Activated T-helper 2 cell treated with anti-CD3 and anti-CD28 coated beads, Interferon-gamma antibody, Interleukin-2, Interleukin-4, amounts not matched to agents 10 μg/mL and 5 μg/mL and 100 μg/mL, durations not matched to agents 14 hours and 24 hours and 36 hours (primary cell): ENCODE measurements at regions not wholly inside any gene's neighbourhood (a gene's known extent, or its start where the extent isn't known, plus 50 kb on each side); places are given as distances from the start of the nearest gene placed in this dataset.

Source experiments
- DNase-seq: peaks from one replicate; pipeline ENCODE4 v3.0.0; 2021; ENCODE audit warnings: low spot score
- H3K27ac Mint-ChIP-seq: one replicate; pipeline ENCODE4 v1.8.0; 2021; ENCODE audit warnings: mixed read lengths
- H3K27me3 Mint-ChIP-seq: one replicate; pipeline ENCODE4 v1.8.0; 2021; ENCODE audit warnings: low read depth, mixed read lengths
- H3K36me3 Mint-ChIP-seq: one replicate; pipeline ENCODE4 v1.8.0; 2021; ENCODE audit warnings: low read depth, mixed read lengths
- H3K4me1 Mint-ChIP-seq: one replicate; pipeline ENCODE4 v1.8.0; 2021; ENCODE audit warnings: low read depth, mixed read lengths
- H3K4me3 Mint-ChIP-seq: one replicate; pipeline ENCODE4 v1.8.0; 2021; ENCODE audit warnings: low read depth, mild to moderate bottlenecking, moderate library complexity, mixed read lengths
- H3K9me3 Mint-ChIP-seq: one replicate; pipeline ENCODE4 v1.8.0; 2021; ENCODE audit warnings: mixed read lengths
- intact Hi-C: fragments of 100-400 bp; cut with micrococcal nuclease; formaldehyde crosslinking; loops from one replicate; pipeline ENCODE4 v1.15.1; 2023

DNA sequence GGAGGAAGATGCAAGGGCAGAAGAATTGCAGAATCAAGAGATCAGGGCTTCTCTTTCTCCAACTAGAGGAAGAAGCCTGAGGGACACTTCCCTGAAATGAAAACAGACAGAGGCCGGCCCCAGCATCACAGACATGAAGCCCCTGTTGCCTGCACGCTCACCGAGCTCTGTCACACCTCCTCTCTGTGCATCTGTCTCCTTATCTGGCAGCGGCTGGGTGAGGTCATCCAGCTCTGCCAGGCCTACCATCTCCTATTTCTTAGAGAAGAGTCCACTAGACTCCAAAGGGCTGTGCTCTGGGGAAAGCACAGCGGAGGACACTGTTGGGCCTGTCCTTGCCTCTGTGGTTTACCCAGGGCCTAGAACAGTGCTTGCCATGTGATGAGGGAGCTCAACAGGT lies 71.9 kb upstream of the MLN start:
- no peak for DNase-seq
- intact Hi-C loops: no loop called here
- Mint-ChIP-seq H3K4me3 (no peak overlapping the region), H3K27me3 (peaks cover 29% of the 10 kb centered on the region), H3K36me3 (no peaks in the 10 kb centered on the region), H3K4me1 (no peaks in the 10 kb centered on the region), H3K9me3 (no peaks in the 10 kb centered on the region), H3K27ac (no peak overlapping the region)

DNA sequence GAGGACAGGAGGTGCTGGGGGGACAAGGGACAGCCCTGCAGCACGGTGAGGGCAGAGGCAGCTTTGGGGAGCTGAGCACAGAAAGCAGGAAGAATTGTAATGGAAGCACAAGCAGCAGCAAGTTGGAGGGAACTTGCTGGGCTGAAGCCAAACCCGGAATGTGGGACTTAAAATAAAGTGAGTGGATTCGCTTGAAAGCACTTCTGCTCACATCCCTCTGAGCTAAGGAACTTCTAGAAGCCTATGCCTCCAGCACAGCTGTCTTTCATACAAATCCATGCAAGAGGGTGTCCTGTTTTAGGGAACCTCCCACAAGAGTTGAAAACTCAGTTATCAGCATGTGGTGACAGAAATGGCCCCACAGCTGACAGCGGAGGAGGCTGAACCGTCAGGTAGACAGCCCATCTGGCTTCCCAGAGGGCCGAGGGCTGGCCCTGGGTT lies 71.4 kb upstream of the MLN start:
- H3K4me1 Mint-ChIP-seq: no peaks in the 10 kb centered on the region
- no peaks in the 10 kb centered on the region for H3K9me3 Mint-ChIP-seq
- no peak overlapping the region for H3K4me3 Mint-ChIP-seq
- no peaks in the 10 kb centered on the region for H3K36me3 Mint-ChIP-seq
- H3K27me3 Mint-ChIP-seq: peaks cover 28% of the 10 kb centered on the region
- intact Hi-C loops: no loop called here
- no peak overlapping the region for H3K27ac Mint-ChIP-seq
- no peak for DNase-seq

DNA sequence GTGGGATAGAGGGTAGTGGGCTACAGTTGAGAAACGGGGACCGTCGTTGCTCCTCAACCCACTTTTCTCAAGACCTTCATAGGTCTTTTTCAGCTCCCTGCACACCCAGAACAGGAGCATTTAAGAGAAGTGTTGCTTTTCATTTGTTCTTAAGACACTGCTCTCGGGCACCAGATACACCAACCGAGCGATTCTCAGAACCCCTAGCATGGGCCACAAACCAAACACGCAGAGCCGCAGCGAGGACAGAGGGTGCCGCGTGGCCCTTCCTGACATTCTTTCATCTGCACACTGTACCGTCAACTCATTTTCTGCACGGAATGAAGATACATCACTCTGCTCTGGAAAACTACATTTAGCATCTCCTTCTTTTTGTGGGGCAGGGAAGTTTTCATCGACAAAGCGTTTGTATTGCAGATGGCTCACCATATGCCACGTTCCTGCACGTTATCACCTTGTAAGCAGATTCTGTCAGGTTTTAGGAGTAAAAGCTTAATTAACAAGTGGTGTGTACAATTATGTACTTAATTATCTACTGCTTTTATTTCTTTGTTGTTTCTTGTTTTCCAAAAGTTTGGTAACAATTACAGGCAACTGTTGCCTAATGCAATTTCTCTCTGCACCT lies 70.4 kb upstream of the MLN start:
- Mint-ChIP-seq H3K9me3 (no peaks in the 10 kb centered on the region), H3K27me3 (peaks cover 28% of the 10 kb centered on the region), H3K4me1 (no peaks in the 10 kb centered on the region), H3K36me3 (no peaks in the 10 kb centered on the region), H3K27ac (no peak overlapping the region), H3K4me3 (no peak overlapping the region)
- intact Hi-C loops: no loop called here
- no peak for DNase-seq

DNA sequence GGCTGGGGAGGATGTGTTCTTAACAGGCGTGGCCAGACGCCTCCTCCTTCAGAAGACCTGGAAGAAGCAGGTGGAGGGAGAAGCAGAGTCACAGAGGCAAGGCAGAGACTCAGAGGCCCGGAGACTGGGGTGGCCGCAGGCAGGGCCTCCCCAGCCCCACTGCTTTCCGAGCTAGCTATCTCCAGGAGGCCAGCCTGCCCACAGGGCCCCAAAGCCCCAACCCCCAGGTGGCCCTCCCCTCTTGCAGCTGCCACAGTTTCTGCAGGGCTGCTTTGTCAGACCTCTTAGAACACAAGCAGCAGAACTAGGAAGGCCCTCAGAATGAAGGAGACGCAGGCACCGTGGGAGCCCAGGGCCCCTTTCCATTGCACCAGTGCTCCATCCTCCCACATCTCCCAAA lies 69.0 kb upstream of the MLN start:
- Mint-ChIP-seq H3K27me3 (peaks cover 36% of the 10 kb centered on the region), H3K27ac (no peak overlapping the region), H3K4me1 (no peaks in the 10 kb centered on the region), H3K9me3 (no peaks in the 10 kb centered on the region), H3K36me3 (no peaks in the 10 kb centered on the region), H3K4me3 (no peak overlapping the region)
- intact Hi-C loops: no loop called here
- no peak for DNase-seq

DNA sequence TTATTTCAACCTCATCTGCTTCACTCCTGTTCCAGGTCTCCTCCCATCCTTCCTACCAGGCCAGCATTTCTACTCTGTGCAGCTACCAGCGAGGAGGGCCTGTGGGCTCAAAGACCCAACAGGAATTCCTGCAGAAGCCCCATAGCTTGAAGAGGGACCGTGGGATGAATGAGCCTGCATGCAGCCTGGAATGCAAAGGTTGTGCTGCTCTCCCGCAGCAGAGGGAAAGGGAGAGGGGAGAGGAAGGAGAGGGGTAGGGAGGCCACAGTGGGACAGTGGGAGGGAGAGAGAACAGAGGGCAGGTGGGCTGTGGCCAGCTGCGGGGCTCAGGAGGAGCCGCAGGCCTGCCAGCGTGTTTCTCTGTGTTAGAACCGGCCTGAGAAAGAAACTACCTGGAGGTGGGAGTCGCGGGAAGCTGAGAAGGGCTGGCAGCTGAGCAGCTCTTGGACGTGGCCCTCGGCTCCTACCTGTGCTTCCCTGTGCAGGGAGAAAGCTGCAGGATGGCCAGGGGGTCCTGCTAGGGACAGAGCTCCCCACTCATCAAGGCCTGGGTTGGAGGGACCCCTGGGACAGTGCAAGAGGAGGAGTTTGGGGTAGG lies 66.1 kb upstream of the MLN start:
- no peaks in the 10 kb centered on the region for H3K4me1 Mint-ChIP-seq
- no peak overlapping the region for H3K4me3 Mint-ChIP-seq
- H3K27ac Mint-ChIP-seq: no peak overlapping the region
- intact Hi-C loops: no loop called here
- H3K9me3 Mint-ChIP-seq: peaks cover 11% of the 10 kb centered on the region
- no peak for DNase-seq
- no peaks in the 10 kb centered on the region for H3K36me3 Mint-ChIP-seq
- peaks cover 41% of the 10 kb centered on the region for H3K27me3 Mint-ChIP-seq

- Mint-ChIP-seq H3K9me3 (peaks cover 13% of the 10 kb centered on the region), H3K36me3 (no peaks in the 10 kb centered on the region), H3K4me3 (no peak overlapping the region), H3K4me1 (peaks cover under 1% of the 10 kb centered on the region), H3K27me3 (peaks cover 38% of the 10 kb centered on the region), H3K27ac (no peak overlapping the region)
- DNase-seq: no peak
- intact Hi-C loops: no loop called here
These were observed 65.3 kb upstream of the MLN start for GRCh38 chr6:33869121-33869520.

DNA sequence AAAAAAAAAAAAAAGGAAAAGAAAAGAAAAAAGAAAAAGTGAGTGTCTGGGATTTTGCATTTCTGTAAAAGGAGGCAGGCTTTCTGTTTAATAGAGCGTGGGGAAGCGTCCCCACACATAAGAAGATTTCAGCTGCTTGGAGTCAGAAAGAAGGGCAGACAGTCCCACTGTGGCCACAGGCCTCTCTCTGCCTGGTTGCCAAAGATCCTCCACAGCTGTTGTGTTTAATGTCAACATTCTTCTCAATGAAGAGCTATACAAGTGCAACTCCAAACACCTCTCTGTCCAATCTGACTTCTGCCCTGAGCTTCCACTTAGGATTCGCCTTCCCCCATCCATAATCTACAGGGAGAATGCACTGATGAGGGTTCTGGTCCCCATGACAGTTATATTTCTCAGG lies 64.3 kb upstream of the MLN start:
- H3K27ac Mint-ChIP-seq: no peak overlapping the region
- peaks cover 16% of the 10 kb centered on the region for H3K9me3 Mint-ChIP-seq
- intact Hi-C loops: no loop called here
- peaks cover 35% of the 10 kb centered on the region for H3K27me3 Mint-ChIP-seq
- H3K36me3 Mint-ChIP-seq: no peaks in the 10 kb centered on the region
- no peak for DNase-seq
- H3K4me1 Mint-ChIP-seq: peaks cover 5% of the 10 kb centered on the region
- no peak overlapping the region for H3K4me3 Mint-ChIP-seq

- Mint-ChIP-seq H3K4me1 (peaks cover 22% of the 10 kb centered on the region), H3K27me3 (peaks cover 30% of the 10 kb centered on the region), H3K27ac (no peak overlapping the region), H3K36me3 (no peaks in the 10 kb centered on the region), H3K4me3 (no peak overlapping the region), H3K9me3 (peaks cover 16% of the 10 kb centered on the region)
- DNase-seq: no peak
- intact Hi-C loops: no loop called here
These were observed 61.8 kb upstream of the MLN start for GRCh38 chr6:33865478-33866077.

DNA sequence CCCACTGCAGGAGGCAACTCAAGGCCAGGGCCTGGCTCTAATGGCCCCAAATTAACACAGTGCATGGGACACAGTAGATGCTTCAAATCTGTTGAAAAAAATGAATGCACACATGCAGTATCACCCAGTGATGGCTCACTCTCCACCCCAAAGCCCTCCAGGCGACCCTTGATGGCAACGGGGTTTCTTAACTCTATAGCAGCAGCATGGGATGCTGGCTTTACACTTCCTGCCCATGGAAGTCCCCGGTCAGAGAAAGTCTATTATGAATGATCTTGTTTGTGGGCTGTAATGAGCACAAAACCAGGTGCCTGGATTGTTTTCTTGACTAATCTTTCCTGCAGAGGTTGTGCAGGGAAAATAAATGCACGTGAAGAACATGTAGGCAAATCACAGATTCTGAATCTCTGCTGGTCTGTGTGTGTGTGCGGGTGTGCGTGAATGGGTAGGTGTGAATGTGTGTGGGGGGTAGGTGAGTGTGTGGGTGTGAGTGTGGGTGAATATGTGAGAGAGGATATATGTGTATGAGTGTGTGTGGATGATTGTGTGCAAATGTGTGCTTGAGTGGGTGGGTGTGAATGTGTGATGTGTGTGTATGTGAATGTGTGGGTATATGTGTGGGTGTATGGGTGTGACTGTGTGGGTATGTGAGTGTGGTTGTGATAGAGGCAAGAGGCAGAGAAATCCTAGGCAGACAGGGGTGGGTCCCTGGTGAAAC lies 60.1 kb upstream of the MLN start:
- H3K27me3 Mint-ChIP-seq: peaks cover 29% of the 10 kb centered on the region
- no peak overlapping the region for H3K27ac Mint-ChIP-seq
- intact Hi-C loops: no loop called here
- H3K9me3 Mint-ChIP-seq: peaks cover 16% of the 10 kb centered on the region
- H3K4me1 Mint-ChIP-seq: peaks cover 24% of the 10 kb centered on the region
- DNase-seq: no peak
- H3K36me3 Mint-ChIP-seq: no peaks in the 10 kb centered on the region
- H3K4me3 Mint-ChIP-seq: no peak overlapping the region

GRCh38 chr6:33863084-33863483 lies 59.3 kb upstream of the MLN start:
- Mint-ChIP-seq H3K36me3 (no peaks in the 10 kb centered on the region), H3K27me3 (peaks cover 32% of the 10 kb centered on the region), H3K27ac (no peak overlapping the region), H3K4me3 (no peak overlapping the region), H3K9me3 (peaks cover 16% of the 10 kb centered on the region), H3K4me1 (peaks cover 26% of the 10 kb centered on the region)
- intact Hi-C loops: no loop called here
- no peak for DNase-seq

GRCh38 chr6:33862536-33862935 lies 58.7 kb upstream of the MLN start:
- Mint-ChIP-seq H3K36me3 (no peaks in the 10 kb centered on the region), H3K9me3 (peaks cover 16% of the 10 kb centered on the region), H3K27me3 (peaks cover 32% of the 10 kb centered on the region), H3K27ac (no peak overlapping the region), H3K4me1 (peaks cover 30% of the 10 kb centered on the region), H3K4me3 (no peak overlapping the region)
- no peak for DNase-seq
- intact Hi-C loops: no loop called here

GRCh38 chr6:33861722-33862121 lies 57.9 kb upstream of the MLN start:
- H3K4me3 Mint-ChIP-seq: no peak overlapping the region
- H3K9me3 Mint-ChIP-seq: peaks cover 16% of the 10 kb centered on the region
- no peak overlapping the region for H3K27ac Mint-ChIP-seq
- no peak for DNase-seq
- no peaks in the 10 kb centered on the region for H3K36me3 Mint-ChIP-seq
- peaks cover 28% of the 10 kb centered on the region for H3K27me3 Mint-ChIP-seq
- H3K4me1 Mint-ChIP-seq: peaks cover 36% of the 10 kb centered on the region
- intact Hi-C loops: no loop called here
